GM18520 (cell line): ENCODE measurements at regions not wholly inside any gene's neighbourhood (a gene's known extent, or its start where the extent isn't known, plus 50 kb on each side); places are given as distances from the start of the nearest gene placed in this dataset.

ENCODE experiments used
- ATAC-seq: cut with Tn5 transposase; IDR thresholded peaks from one replicate; pipeline ENCODE4 v1.9.1; 2021; ENCODE audit not compliant: unreplicated experiment

GRCh38 chr18:45480219-45481015, 134.9 kb upstream of the SLC14A2 start:
- ATAC-seq: no peak

GRCh38 chr18:45481821-45482220, 133.5 kb upstream of the SLC14A2 start:
- no peak for ATAC-seq

- no peak for ATAC-seq
Observed at GRCh38 chr18:45482286-45482685, 133.0 kb upstream of the SLC14A2 start.

GRCh38 chr18:45487581-45487980, 127.7 kb upstream of the SLC14A2 start:
- no peak for ATAC-seq

DNA sequence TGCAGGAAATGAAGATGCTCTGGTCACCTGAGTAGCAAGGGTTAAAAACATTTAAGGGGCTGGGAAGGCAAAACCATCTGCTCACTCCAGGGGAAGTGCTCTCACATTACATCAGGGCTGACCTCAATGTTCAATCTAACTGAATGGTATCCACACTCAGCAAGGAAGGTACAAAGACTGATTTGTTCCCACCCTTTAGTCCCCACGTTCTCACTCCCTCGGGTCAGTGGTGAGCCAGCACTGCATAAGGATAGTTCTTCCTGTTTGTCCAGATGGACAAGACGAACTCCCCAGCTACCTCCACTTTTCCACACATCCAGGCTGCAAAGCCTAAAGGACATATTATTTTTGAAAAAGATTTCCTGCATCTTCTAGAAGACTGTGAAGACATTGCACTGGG, 126.6 kb upstream of the SLC14A2 start:
- ATAC-seq: no peak

- ATAC-seq: no peak
Observed at GRCh38 chr18:45493830-45494229, 121.4 kb upstream of the SLC14A2 start.

- no peak for ATAC-seq
Observed at GRCh38 chr18:45494811-45495210, 120.5 kb upstream of the SLC14A2 start.

DNA sequence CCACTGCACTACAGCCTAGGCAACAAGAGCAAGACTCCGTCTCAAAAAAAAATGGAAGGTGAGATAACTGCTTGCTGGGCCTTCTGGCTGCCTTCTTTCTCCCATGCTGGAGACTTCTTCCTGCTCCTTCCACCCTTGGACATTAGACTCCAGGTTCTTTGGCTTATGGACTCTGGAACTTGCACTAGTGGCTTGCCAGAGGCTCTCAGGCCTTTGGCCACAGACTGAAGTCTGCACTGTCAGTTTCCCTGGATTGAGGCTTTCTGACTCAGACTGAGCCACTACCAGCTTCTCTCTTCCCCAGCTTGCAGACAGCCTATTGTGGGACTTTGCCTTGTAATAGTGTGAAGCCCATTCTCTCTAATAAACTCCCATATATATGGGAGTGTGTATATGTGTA, 118.5 kb upstream of the SLC14A2 start:
- no peak for ATAC-seq

- no peak for ATAC-seq
Observed at GRCh38 chr18:45497595-45498286, 117.5 kb upstream of the SLC14A2 start.

DNA sequence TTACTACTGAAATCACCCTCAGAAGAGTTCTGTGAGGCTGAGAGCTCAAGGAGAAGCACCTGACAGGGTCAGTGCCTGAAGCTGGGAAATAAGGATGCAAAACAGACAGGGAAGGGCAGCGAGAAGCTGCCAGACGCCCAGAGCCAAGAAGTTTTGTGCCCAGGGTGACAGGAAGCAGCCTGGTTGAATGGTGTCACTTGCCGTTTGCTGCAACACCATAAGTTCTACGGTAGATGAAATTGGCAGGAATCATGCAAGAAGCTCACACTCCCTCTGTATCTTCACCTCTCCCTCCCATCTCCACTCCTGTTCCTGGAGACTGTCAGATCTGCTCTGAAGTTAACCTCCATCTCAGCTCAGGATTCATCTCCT, 117.0 kb upstream of the SLC14A2 start:
- ATAC-seq: no peak

GRCh38 chr18:45503990-45504389, 111.3 kb upstream of the SLC14A2 start:
- no peak for ATAC-seq

DNA sequence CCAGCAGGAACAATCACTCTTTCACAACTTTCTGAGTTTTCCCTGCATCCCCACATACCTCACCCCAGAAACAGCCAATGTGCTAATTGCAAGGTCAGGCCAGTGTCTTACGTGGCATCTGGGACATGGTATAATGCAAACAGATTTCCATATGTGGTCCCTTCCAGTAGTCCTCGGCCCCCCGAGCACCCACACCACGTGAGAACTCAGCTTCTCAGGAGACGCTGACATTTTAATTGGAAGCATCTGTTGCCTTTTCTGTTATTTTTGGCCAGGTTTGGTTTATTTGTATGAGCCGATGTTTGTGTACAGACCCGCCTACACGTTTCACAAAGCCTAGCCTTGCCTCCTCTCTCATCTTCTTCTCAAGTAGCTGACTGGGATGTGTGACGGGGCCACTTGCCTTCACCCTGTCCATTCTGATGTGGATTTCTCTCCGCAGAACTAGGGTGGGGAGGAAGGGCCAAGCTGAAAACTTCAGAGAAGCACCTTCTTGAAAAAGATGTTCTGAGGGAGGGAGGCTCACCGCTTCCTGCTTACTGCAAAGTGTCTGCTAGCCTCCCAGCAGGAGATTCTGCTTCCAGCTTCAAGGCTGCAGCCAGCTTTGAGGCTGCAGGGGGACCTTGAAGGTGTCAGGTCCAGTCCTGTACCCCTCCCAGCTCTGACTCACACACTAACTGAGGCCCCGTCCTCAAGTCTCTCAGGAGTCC, 109.6 kb upstream of the SLC14A2 start:
- ATAC-seq: no peak

DNA sequence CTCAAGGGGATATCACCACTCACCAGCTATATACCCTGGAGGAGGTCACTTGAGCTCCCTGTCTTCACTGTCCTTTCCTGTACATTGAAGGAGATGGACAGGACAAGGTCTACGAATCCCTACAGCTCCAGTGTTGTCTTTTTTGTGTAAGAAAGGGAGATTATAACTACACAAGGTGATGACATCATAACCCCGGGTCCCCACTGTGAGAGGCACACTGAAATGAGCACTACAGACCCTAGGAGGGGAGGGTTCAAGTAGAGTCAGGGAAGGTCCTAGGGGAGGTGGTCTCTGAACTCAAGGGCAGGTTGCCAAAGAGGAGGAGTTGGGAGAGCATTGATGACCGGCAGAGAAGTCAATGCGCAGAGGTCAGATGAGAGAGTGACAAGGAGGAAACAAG, 108.3 kb upstream of the SLC14A2 start:
- ATAC-seq: no peak

DNA sequence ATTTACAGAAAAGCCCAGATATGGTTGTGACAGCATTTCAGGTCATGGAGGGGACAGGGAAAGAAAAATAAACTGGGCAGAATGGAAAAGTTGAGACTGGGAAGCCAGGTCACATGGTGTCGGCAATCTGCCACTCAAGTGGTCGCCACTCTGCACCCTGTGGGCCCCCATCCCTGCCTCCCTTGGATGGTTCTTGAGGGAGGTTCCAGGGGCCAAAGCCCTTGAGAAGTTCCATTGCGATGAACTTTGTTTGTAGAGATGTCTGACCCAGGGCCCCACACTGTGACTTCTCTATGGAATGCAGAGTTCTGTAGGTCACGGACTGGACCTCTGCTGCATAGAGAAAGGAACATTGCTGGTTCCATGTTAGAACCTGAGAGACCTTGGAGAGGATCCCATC, 105.7 kb upstream of the SLC14A2 start:
- no peak for ATAC-seq

DNA sequence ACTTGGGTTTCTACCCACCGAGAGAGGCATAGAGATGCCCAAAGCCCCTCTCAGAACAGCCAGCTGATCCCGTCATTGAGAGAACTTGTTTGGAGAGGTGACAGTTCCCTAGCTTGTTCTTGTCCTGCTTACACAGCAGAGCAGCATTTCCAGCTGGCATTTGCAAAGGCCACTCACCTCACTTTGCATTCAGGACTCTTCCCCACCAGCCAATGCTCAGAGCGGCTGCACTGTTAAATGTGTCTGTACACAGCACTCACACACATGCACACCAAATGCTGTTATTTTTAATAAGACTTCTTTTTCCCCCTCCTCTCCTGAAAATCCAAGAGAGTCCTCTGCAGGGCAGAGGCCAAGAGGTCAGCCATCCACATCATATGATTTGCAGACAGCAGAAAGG, 104.6 kb upstream of the SLC14A2 start:
- ATAC-seq: no peak

- ATAC-seq: no peak
Observed at GRCh38 chr18:45512363-45512953, 102.8 kb upstream of the SLC14A2 start.

GRCh38 chr18:45517181-45517741, 98.0 kb upstream of the SLC14A2 start:
- ATAC-seq: no peak

DNA sequence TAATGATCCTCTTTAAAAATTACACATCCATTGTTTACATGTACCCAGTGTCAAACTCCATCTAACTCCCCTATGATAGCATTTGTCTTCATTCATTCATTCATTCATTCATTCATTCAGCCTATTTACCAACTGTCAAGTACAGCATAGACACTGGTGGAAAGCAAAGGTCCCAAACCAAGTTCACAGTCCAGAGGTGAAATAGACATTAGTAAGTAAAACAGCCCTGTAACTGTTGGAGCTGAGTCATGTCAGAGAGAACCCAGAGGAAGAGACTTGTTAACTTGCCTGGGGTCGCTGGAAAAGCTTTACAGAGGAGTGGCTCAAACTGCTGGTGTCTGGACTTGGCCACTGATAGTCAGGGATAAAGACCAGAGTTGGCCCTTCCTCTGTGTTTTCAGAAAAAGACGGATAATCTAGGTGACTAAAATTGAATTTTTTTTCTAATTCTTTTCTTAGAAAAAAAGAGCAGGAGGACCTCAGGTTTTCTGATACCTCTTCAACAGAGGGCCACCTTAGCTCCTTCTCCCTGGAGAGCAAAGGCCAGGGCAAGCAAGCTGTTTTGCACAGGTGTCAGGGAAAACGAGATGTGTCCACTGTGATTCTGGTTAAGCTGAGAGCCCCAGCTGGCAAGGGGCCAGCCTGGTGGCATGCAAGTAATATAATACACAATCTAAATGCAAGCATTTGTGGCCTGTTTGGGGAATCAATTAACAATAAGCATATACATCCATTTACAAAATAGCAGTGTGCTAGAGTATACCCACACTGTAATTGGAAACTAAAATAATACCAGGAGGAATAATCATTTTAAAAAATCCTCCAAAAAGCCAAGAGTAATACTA, 96.7 kb upstream of the SLC14A2 start:
- no peak for ATAC-seq

- no peak for ATAC-seq
Observed at GRCh38 chr18:45519411-45520280, 95.6 kb upstream of the SLC14A2 start.
